Epithelial cell of proximal tubule (primary cell): ENCODE measurements at regions not wholly inside any gene's neighbourhood (a gene's known extent, or its start where the extent isn't known, plus 50 kb on each side); places are given as distances from the start of the nearest gene placed in this dataset.

Source experiments
- DNase-seq: peaks from one replicate; pipeline ENCODE4 v3.0.0-alpha.2; 2011; ENCODE audit warnings: low read depth
- H3K4me3 ChIP-seq: 2 replicates; pipeline ENCODE4 v1.5.1; 2011; ENCODE audit warnings: low read depth, mild to moderate bottlenecking, low read length
- CTCF ChIP-seq: conservative IDR thresholded peaks from 2 replicates; pipeline ENCODE4 v1.5.1; 2012; ENCODE audit warnings: low read depth, mild to moderate bottlenecking, low read length

- DNase-seq, result no peak
- no peak overlapping the region for H3K4me3 ChIP-seq
- no peak for TF ChIP-seq CTCF
Observed at GRCh38 chr4:186002853-186003252, 66.1 kb upstream of the TLR3 start.

GRCh38 chr4:186003746-186004145 lies 65.2 kb upstream of the TLR3 start:
- H3K4me3 ChIP-seq, result no peak overlapping the region
- DNase-seq, result no peak
- no peak for TF ChIP-seq CTCF

GRCh38 chr4:186008057-186008456 lies 60.9 kb upstream of the TLR3 start:
- no peak for DNase-seq
- no peak overlapping the region for H3K4me3 ChIP-seq
- TF ChIP-seq CTCF, result no peak

- no peak for DNase-seq
- H3K4me3 ChIP-seq, result no peak overlapping the region
- no peak for TF ChIP-seq CTCF
Observed at GRCh38 chr4:186009976-186010375, 59.0 kb upstream of the TLR3 start.

GRCh38 chr4:186010821-186011220 lies 58.1 kb upstream of the TLR3 start:
- TF ChIP-seq CTCF, result no peak
- DNase-seq, result no peak
- H3K4me3 ChIP-seq, result no peak overlapping the region

GRCh38 chr4:186012071-186012470 lies 56.9 kb upstream of the TLR3 start:
- DNase-seq, result no peak
- H3K4me3 ChIP-seq, result no peak overlapping the region

More at GRCh38 chr4:186012071-186012470, 56.9 kb upstream of the TLR3 start:
- no peak for TF ChIP-seq CTCF
